WTC11 (cell line): ENCODE measurements at regions not wholly inside any gene's neighbourhood (a gene's known extent, or its start where the extent isn't known, plus 50 kb on each side); places are given as distances from the start of the nearest gene placed in this dataset.
"Not testable (repeated sequence)": the region's sequence is repeated elsewhere in the genome, so short reads cannot be mapped to it uniquely, and the experiment has no call there.

Source experiments
- ATAC-seq: fragments of 200-7000 bp; cut with Tn5 transposase; 2 replicates; pipeline ENCODE4 v1.10.0; 2021; ENCODE audit warnings: mild to moderate bottlenecking, moderate library complexity
- CTCF ChIA-PET: fragments of 300-600 bp; sonication (Branson Sonifier 250); formaldehyde crosslinking; loops from one replicate; lab custom pipeline; 2021; ENCODE audit warnings: antibody characterized with exemption; lab: Charles Lee
- POLR2A ChIA-PET: fragments of 350-600 bp; sonication (Branson Sonifier 250); formaldehyde crosslinking; loops from one replicate; lab custom pipeline; 2021; ENCODE audit warnings: antibody characterized with exemption; lab: Charles Lee
- DNase-seq: peaks from one replicate; pipeline ENCODE4 v3.0.0; 2021; ENCODE audit warnings: low spot score
- H3K27ac Mint-ChIP-seq: 2 replicates; pipeline ENCODE4 v1.8.0; 2021; ENCODE audit warnings: mixed read lengths
- H3K27me3 Mint-ChIP-seq: 2 replicates; pipeline ENCODE4 v1.8.0; 2021; ENCODE audit warnings: low read depth, mild to moderate bottlenecking, moderate library complexity, mixed read lengths
- H3K36me3 Mint-ChIP-seq: 2 replicates; pipeline ENCODE4 v1.8.0; 2021; ENCODE audit warnings: mixed read lengths
- H3K4me1 Mint-ChIP-seq: 2 replicates; pipeline ENCODE4 v1.8.0; 2022; ENCODE audit warnings: mixed read lengths
- H3K4me3 Mint-ChIP-seq: 2 replicates; pipeline ENCODE4 v1.8.0; 2021; ENCODE audit warnings: mild to moderate bottlenecking, moderate library complexity, mixed read lengths
- H3K9me3 Mint-ChIP-seq: 2 replicates; pipeline ENCODE4 v1.8.0; 2021; ENCODE audit warnings: mixed read lengths
- ATF1 ChIP-seq: sonication (generic); formaldehyde crosslinking; IDR thresholded peaks from 2 replicates; pipeline ENCODE4 v1.8.1; 2023; ENCODE audit warnings: mild to moderate bottlenecking, moderate library complexity, missing genetic modification reagents
- ATF6 ChIP-seq: sonication (generic); formaldehyde crosslinking; IDR thresholded peaks from 2 replicates; pipeline ENCODE4 v1.8.1; 2023; ENCODE audit warnings: mild to moderate bottlenecking, missing genetic modification reagents
- CREB1 ChIP-seq: sonication (generic); formaldehyde crosslinking; IDR thresholded peaks from 2 replicates; pipeline ENCODE4 v1.8.0; 2023; ENCODE audit warnings: mild to moderate bottlenecking, missing genetic modification reagents
- E2F1 ChIP-seq: sonication (generic); formaldehyde crosslinking; IDR thresholded peaks from 2 replicates; pipeline ENCODE4 v1.8.0; 2022; ENCODE audit warnings: mild to moderate bottlenecking, missing genetic modification reagents
- FOXP1 ChIP-seq: sonication (generic); formaldehyde crosslinking; IDR thresholded peaks from 2 replicates; pipeline ENCODE4 v1.8.0; 2022; ENCODE audit warnings: missing genetic modification reagents, mild to moderate bottlenecking, moderate library complexity, borderline replicate concordance
- MXD4 ChIP-seq: fragments of 250-450 bp; sonication (Bioruptor Pico); IDR thresholded peaks from 2 replicates; pipeline ENCODE4 v1.8.0; 2021; ENCODE audit warnings: mild to moderate bottlenecking, moderate library complexity, borderline replicate concordance
- NFATC4 ChIP-seq: fragments of 250-450 bp; sonication (Bioruptor Pico); IDR thresholded peaks from 2 replicates; pipeline ENCODE4 v1.9.0; 2021; ENCODE audit warnings: mild to moderate bottlenecking
- NR1H2 ChIP-seq: sonication (generic); formaldehyde crosslinking; IDR thresholded peaks from 2 replicates; pipeline ENCODE4 v1.9.0; 2021; ENCODE audit warnings: mild to moderate bottlenecking, moderate library complexity, missing genetic modification reagents
- NR3C1 ChIP-seq: sonication (generic); formaldehyde crosslinking; conservative IDR thresholded peaks from 2 replicates; pipeline ENCODE4 v1.8.1; 2023; ENCODE audit warnings: low read depth, mild to moderate bottlenecking, missing genetic modification reagents
- PREB ChIP-seq: sonication (generic); formaldehyde crosslinking; IDR thresholded peaks from 2 replicates; pipeline ENCODE4 v1.8.1; 2022; ENCODE audit warnings: mild to moderate bottlenecking, missing genetic modification reagents, moderate library complexity, borderline replicate concordance
- SMAD3 ChIP-seq: sonication (generic); formaldehyde crosslinking; IDR thresholded peaks from 2 replicates; pipeline ENCODE4 v1.8.0; 2022; ENCODE audit warnings: missing genetic modification reagents, mild to moderate bottlenecking, borderline replicate concordance
- TEAD1 ChIP-seq: sonication (generic); formaldehyde crosslinking; IDR thresholded peaks from 2 replicates; pipeline ENCODE4 v1.8.0; 2022; ENCODE audit warnings: mild to moderate bottlenecking, missing genetic modification reagents
- ZBTB21 ChIP-seq: sonication (generic); formaldehyde crosslinking; IDR thresholded peaks from 2 replicates; pipeline ENCODE4 v1.8.1; 2023; ENCODE audit warnings: mild to moderate bottlenecking, missing genetic modification reagents, borderline replicate concordance
- ZNF138 ChIP-seq: sonication (generic); formaldehyde crosslinking; conservative IDR thresholded peaks from 2 replicates; pipeline ENCODE4 v1.8.1; 2022; ENCODE audit warnings: mild to moderate bottlenecking, moderate library complexity, missing genetic modification reagents
- ZNF263 ChIP-seq: sonication (generic); formaldehyde crosslinking; IDR thresholded peaks from 2 replicates; pipeline ENCODE4 v1.8.1; 2022; ENCODE audit warnings: low read depth, mild to moderate bottlenecking, moderate library complexity, missing genetic modification reagents
- ZNF281 ChIP-seq: sonication (generic); formaldehyde crosslinking; IDR thresholded peaks from 2 replicates; pipeline ENCODE4 v1.8.0; 2023; ENCODE audit warnings: mild to moderate bottlenecking, missing genetic modification reagents
- TF ChIP-seq, protein P1 (sequence below): sonication (generic); formaldehyde crosslinking; IDR thresholded peaks from 2 replicates; pipeline ENCODE4 v1.8.1; 2022; ENCODE audit warnings: missing genetic modification reagents, borderline replicate concordance
- TF ChIP-seq, protein P2 (sequence below): sonication (generic); formaldehyde crosslinking; IDR thresholded peaks from 2 replicates; pipeline ENCODE4 v1.8.1; 2022; ENCODE audit warnings: low read depth, missing genetic modification reagents, borderline replicate concordance
- TF ChIP-seq, protein P3 (sequence below): sonication (generic); formaldehyde crosslinking; IDR thresholded peaks from 2 replicates; pipeline ENCODE4 v1.8.0; 2022; ENCODE audit warnings: mild to moderate bottlenecking, missing genetic modification reagents
- TF ChIP-seq, protein P4 (sequence below): sonication (generic); formaldehyde crosslinking; IDR thresholded peaks from 2 replicates; pipeline ENCODE4 v1.8.1; 2023; ENCODE audit warnings: mild to moderate bottlenecking, missing genetic modification reagents, moderate library complexity

DNA sequence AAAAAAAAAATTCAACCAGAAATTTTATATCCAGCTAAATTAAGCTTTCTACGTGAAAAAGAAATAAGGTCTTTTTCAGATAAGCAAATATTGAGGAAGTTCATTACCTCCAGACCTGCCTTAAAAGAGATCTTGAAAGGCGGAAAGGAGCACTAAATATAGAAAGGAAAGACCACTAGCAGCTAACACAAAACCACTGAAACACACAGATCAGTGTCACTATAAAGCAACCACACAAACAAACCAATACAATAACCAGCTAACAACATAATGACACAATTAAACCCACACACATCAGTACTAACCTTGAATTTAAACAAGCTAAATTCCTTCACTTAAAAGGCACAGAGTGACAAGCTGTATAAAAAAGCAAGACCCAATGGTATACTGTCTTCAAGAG, 958.3 kb downstream of the TSN start:
- DNase-seq (no peak), ATAC-seq (no peak)
- peaks cover 10% of the 10 kb centered on the region for H3K4me1 Mint-ChIP-seq
- 0 out of 2 replicates have a peak, but pooled peaks cover 4% of the 10 kb centered on the region for H3K36me3 Mint-ChIP-seq
- no peak for TF ChIP-seq PREB (CRISPR knock-in tag)
- TF ChIP-seq ATF6 (CRISPR knock-in tag): no peak
- TF ChIP-seq ZNF138 (CRISPR knock-in tag): no peak
- TF ChIP-seq NR3C1: no peak
- TF ChIP-seq FOXP1 (CRISPR knock-in tag): no peak
- TF ChIP-seq, protein P1, sequence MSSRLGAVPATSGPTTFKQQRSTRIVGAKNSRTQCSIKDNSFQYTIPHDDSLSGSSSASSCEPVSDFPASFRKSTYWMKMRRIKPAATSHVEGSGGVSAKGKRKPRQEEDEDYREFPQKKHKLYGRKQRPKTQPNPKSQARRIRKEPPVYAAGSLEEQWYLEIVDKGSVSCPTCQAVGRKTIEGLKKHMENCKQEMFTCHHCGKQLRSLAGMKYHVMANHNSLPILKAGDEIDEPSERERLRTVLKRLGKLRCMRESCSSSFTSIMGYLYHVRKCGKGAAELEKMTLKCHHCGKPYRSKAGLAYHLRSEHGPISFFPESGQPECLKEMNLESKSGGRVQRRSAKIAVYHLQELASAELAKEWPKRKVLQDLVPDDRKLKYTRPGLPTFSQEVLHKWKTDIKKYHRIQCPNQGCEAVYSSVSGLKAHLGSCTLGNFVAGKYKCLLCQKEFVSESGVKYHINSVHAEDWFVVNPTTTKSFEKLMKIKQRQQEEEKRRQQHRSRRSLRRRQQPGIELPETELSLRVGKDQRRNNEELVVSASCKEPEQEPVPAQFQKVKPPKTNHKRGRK (CRISPR knock-in tag): no peak
- TF ChIP-seq, protein P2, sequence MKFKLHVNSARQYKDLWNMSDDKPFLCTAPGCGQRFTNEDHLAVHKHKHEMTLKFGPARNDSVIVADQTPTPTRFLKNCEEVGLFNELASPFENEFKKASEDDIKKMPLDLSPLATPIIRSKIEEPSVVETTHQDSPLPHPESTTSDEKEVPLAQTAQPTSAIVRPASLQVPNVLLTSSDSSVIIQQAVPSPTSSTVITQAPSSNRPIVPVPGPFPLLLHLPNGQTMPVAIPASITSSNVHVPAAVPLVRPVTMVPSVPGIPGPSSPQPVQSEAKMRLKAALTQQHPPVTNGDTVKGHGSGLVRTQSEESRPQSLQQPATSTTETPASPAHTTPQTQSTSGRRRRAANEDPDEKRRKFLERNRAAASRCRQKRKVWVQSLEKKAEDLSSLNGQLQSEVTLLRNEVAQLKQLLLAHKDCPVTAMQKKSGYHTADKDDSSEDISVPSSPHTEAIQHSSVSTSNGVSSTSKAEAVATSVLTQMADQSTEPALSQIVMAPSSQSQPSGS (CRISPR knock-in tag): no peak
- TF ChIP-seq ATF1 (CRISPR knock-in tag): no peak
- no peak for TF ChIP-seq NR1H2 (CRISPR knock-in tag)
- TF ChIP-seq ZNF263: no peak
- no peak for TF ChIP-seq CREB1 (CRISPR knock-in tag)
- no peak for TF ChIP-seq NFATC4 (CRISPR knock-in tag)
- TF ChIP-seq E2F1: no peak
- H3K9me3 Mint-ChIP-seq: peaks cover 33% of the 10 kb centered on the region
- H3K27ac Mint-ChIP-seq: no peak overlapping the region
- no peaks in the 10 kb centered on the region for H3K27me3 Mint-ChIP-seq
- no peak overlapping the region for H3K4me3 Mint-ChIP-seq
- ChIA-PET CTCF (no interaction called here), POLR2A (no interaction called here)

GRCh38 chr2:122720822-122721221, 965.4 kb downstream of the TSN start:
- ATAC-seq, H3K9me3 Mint-ChIP-seq, H3K4me1 Mint-ChIP-seq, H3K4me3 Mint-ChIP-seq, H3K27ac Mint-ChIP-seq, POLR2A ChIA-PET, H3K36me3 Mint-ChIP-seq, H3K27me3 Mint-ChIP-seq, DNase-seq, CTCF ChIA-PET: not testable (repeated sequence)

GRCh38 chr2:122734766-122735424, 979.4 kb downstream of the TSN start:
- Mint-ChIP-seq H3K36me3 (peaks cover 31% of the 10 kb centered on the region), H3K4me1 (peaks cover 69% of the 10 kb centered on the region), H3K27ac (peak overlapping the region; percentile 97), H3K27me3 (no peaks in the 10 kb centered on the region), H3K4me3 (no peak overlapping the region), H3K9me3 (peaks cover 28% of the 10 kb centered on the region)
- ATAC-seq: peak; percentile 98
- ChIA-PET POLR2A (interaction anchor here (1.2 kb wide), 1 partner anchor 74 kb away, joined by 4 read pairs; no protein-coding TSS in a partner anchor), CTCF (no interaction called here)
- DNase-seq: peak; percentile 56
- TF ChIP-seq, protein P3, sequence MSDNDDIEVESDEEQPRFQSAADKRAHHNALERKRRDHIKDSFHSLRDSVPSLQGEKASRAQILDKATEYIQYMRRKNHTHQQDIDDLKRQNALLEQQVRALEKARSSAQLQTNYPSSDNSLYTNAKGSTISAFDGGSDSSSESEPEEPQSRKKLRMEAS (CRISPR knock-in tag): 0 out of 2 replicates have a peak, but pooled peaks have one; percentile 25
- 0 out of 2 replicates have a peak, but pooled peaks have one; percentile 25 for TF ChIP-seq SMAD3
- TF ChIP-seq, protein P4, sequence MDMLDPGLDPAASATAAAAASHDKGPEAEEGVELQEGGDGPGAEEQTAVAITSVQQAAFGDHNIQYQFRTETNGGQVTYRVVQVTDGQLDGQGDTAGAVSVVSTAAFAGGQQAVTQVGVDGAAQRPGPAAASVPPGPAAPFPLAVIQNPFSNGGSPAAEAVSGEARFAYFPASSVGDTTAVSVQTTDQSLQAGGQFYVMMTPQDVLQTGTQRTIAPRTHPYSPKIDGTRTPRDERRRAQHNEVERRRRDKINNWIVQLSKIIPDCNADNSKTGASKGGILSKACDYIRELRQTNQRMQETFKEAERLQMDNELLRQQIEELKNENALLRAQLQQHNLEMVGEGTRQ (CRISPR knock-in tag): 0 out of 2 replicates have a peak, but pooled peaks have one; percentile 18
- TF ChIP-seq MXD4: no peak
- TF ChIP-seq ZNF281: peak; percentile 94
- peak; percentile 67; the same call in 1 of the 2 replicates for TF ChIP-seq TEAD1 (CRISPR knock-in tag)
- TF ChIP-seq ZBTB21: no peak
